ENCODE measurements at regions not wholly inside any gene's neighbourhood (a gene's known extent, or its start where the extent isn't known, plus 50 kb on each side); places are given as distances from the start of the nearest gene placed in this dataset.
A peak's percentile ranks its signal among the peaks of the same experiment; 100 is the strongest.
"Not testable (repeated sequence)": the region's sequence is repeated elsewhere in the genome, so short reads cannot be mapped to it uniquely, and the experiment has no call there.

- no peak for DNase-seq (ENCODE audit: low spot score)
These were observed 203.1 kb downstream of the ARHGEF9 start for GRCh38 chrX:63581906-63582305.

GRCh38 chrX:63581398-63581797 is 203.6 kb downstream of the ARHGEF9 start:
- DNase-seq (ENCODE audit: low spot score): no peak

- DNase-seq (ENCODE audit: low spot score): no peak
These were observed 208.5 kb downstream of the ARHGEF9 start for GRCh38 chrX:63576533-63576932.

- not testable (repeated sequence) for DNase-seq (ENCODE audit: low spot score)
These were observed 209.3 kb downstream of the ARHGEF9 start for GRCh38 chrX:63575700-63576099.

GRCh38 chrX:63566856-63567255 is 215.7 kb upstream of the SPIN4 start:
- DNase-seq (ENCODE audit: low spot score): no peak

- no peak for DNase-seq (ENCODE audit: low spot score)
These were observed 210.3 kb upstream of the SPIN4 start for GRCh38 chrX:63561425-63561824.

- peak; percentile 64 for DNase-seq (ENCODE audit: low spot score)
These were observed 209.6 kb upstream of the SPIN4 start for GRCh38 chrX:63560601-63561218.

- no peak for DNase-seq (ENCODE audit: low spot score)
These were observed 200.7 kb upstream of the SPIN4 start for GRCh38 chrX:63551856-63552255.

GRCh38 chrX:63530654-63531053 is 179.5 kb upstream of the SPIN4 start:
- DNase-seq (ENCODE audit: low spot score): no peak

GRCh38 chrX:63529961-63530360 is 178.8 kb upstream of the SPIN4 start:
- DNase-seq (ENCODE audit: low spot score): no peak

- no peak for DNase-seq (ENCODE audit: low spot score)
These were observed 175.7 kb upstream of the SPIN4 start for GRCh38 chrX:63526863-63527262.

- no peak for DNase-seq (ENCODE audit: low spot score)
These were observed 174.4 kb upstream of the SPIN4 start for GRCh38 chrX:63525491-63525890.

GRCh38 chrX:63519368-63519767 is 168.2 kb upstream of the SPIN4 start:
- not testable (repeated sequence) for DNase-seq (ENCODE audit: low spot score)

- no peak for DNase-seq (ENCODE audit: low spot score)
These were observed 163.5 kb upstream of the SPIN4 start for GRCh38 chrX:63514569-63515080.

GRCh38 chrX:63513825-63514568 is 162.9 kb upstream of the SPIN4 start:
- DNase-seq (ENCODE audit: low spot score): no peak

GRCh38 chrX:63511361-63511760 is 160.2 kb upstream of the SPIN4 start:
- DNase-seq (ENCODE audit: low spot score): no peak

- DNase-seq (ENCODE audit: low spot score): no peak
These were observed 157.5 kb upstream of the SPIN4 start for GRCh38 chrX:63508668-63509067.

- DNase-seq (ENCODE audit: low spot score): no peak
These were observed 155.2 kb upstream of the SPIN4 start for GRCh38 chrX:63506320-63506719.

GRCh38 chrX:63503541-63503940 is 152.4 kb upstream of the SPIN4 start:
- no peak for DNase-seq (ENCODE audit: low spot score)

- DNase-seq (ENCODE audit: low spot score): no peak
These were observed 137.6 kb upstream of the SPIN4 start for GRCh38 chrX:63488546-63489373.

- no peak for DNase-seq (ENCODE audit: low spot score)
These were observed 124.1 kb upstream of the SPIN4 start for GRCh38 chrX:63475200-63475599.

- no peak for DNase-seq (ENCODE audit: low spot score)
These were observed 119.9 kb upstream of the SPIN4 start for GRCh38 chrX:63471004-63471403.

Data from ureter (tissue), 1 donor.